BJ (cell line): ENCODE measurements at regions not wholly inside any gene's neighbourhood (a gene's known extent, or its start where the extent isn't known, plus 50 kb on each side); places are given as distances from the start of the nearest gene placed in this dataset.

ENCODE experiments used
- CTCF ChIA-PET: fragments of 350-600 bp; formaldehyde crosslinking; extraction: SDS; loops from one replicate; lab custom pipeline; 2021; ENCODE audit warnings: antibody characterized with exemption, inconsistent platforms; lab: Yijun Ruan, JAX
- POLR2A ChIA-PET: fragments of 300-600 bp; sonication (Branson Sonifier 250); formaldehyde crosslinking; extraction: SDS; loops from one replicate; lab custom pipeline; 2021; ENCODE audit warnings: antibody characterized with exemption; lab: Charles Lee
- DNase-seq: peaks from one replicate; pipeline ENCODE4 v3.0.0-alpha.2; 2011; ENCODE audit warnings: low read depth
- H3K27me3 ChIP-seq: 2 replicates; pipeline ENCODE4 v1.6.0; 2011; ENCODE audit warnings: low read length; ENCODE audit not compliant: control insufficient read depth, insufficient read depth
- H3K36me3 ChIP-seq: 2 replicates; pipeline ENCODE4 v1.5.1; 2011; ENCODE audit warnings: low read length; ENCODE audit not compliant: control insufficient read depth, insufficient read depth
- H3K4me3 ChIP-seq: 2 replicates; pipeline ENCODE4 v1.5.1; 2011; ENCODE audit warnings: low read depth, mild to moderate bottlenecking, control low read depth, low read length
- CTCF ChIP-seq: IDR thresholded peaks from 2 replicates; pipeline ENCODE4 v1.5.1; 2011; ENCODE audit warnings: low read depth, mild to moderate bottlenecking, control low read depth, inconsistent platforms, low read length, moderate library complexity; ENCODE audit not compliant: insufficient read depth

- ChIA-PET POLR2A (no interaction called here), CTCF (interaction anchor here (1.0 to 1.8 kb wide), 3 partner anchors 9 to 1873 kb away, joined by 3 to 5 read pairs (median 3); no protein-coding TSS in a partner anchor)
- Histone ChIP-seq H3K36me3 (no peaks in the 10 kb centered on the region), H3K27me3 (no peaks in the 10 kb centered on the region), H3K4me3 (no peak overlapping the region)
- DNase-seq = no peak
- 0 out of 2 replicates have a peak, but pooled peaks have one; percentile 18 for TF ChIP-seq CTCF
These were observed 393.1 kb downstream of the PLOD2 start for GRCh38 chr3:145767909-145768308.

- DNase-seq = peak; percentile 4
- ChIA-PET CTCF (interaction anchor here (0.6 to 3.9 kb wide), 18 partner anchors 10 to 550 kb away, joined by 3 to 29 read pairs (median 3); no protein-coding TSS in a partner anchor), POLR2A (no interaction called here)
- H3K27me3 ChIP-seq = no peaks in the 10 kb centered on the region
- no peaks in the 10 kb centered on the region for H3K36me3 ChIP-seq
- H3K4me3 ChIP-seq = no peak overlapping the region
- peak; percentile 66 for TF ChIP-seq CTCF
These were observed 384.1 kb downstream of the PLOD2 start for GRCh38 chr3:145776782-145777408.

GRCh38 chr3:145780301-145780700 is 380.7 kb downstream of the PLOD2 start:
- DNase-seq = no peak
- no peak overlapping the region for H3K4me3 ChIP-seq
- no peaks in the 10 kb centered on the region for H3K36me3 ChIP-seq
- no peak for TF ChIP-seq CTCF
- H3K27me3 ChIP-seq = no peaks in the 10 kb centered on the region
- CTCF ChIA-PET = no interaction called here
- POLR2A ChIA-PET = no interaction called here

- POLR2A ChIA-PET = no interaction called here
- Histone ChIP-seq H3K4me3 (no peak overlapping the region), H3K36me3 (no peaks in the 10 kb centered on the region), H3K27me3 (no peaks in the 10 kb centered on the region)
- TF ChIP-seq CTCF = no peak
- DNase-seq = no peak
- CTCF ChIA-PET = interaction anchor here (0.8 to 1.6 kb wide), 2 partner anchors 9 kb away, joined by 3 to 7 read pairs; no protein-coding TSS in a partner anchor
These were observed 375.3 kb downstream of the PLOD2 start for GRCh38 chr3:145785668-145786067.

- Histone ChIP-seq H3K36me3 (no peaks in the 10 kb centered on the region), H3K4me3 (no peak overlapping the region), H3K27me3 (no peaks in the 10 kb centered on the region)
- CTCF ChIA-PET = interaction anchor here (1.1 kb wide), 1 partner anchor 10 kb away, joined by 3 read pairs; no protein-coding TSS in a partner anchor
- no peak for TF ChIP-seq CTCF
- POLR2A ChIA-PET = no interaction called here
- no peak for DNase-seq
These were observed 363.0 kb downstream of the PLOD2 start for GRCh38 chr3:145798007-145798406.
